Daoy (cell line): ENCODE measurements at regions not wholly inside any gene's neighbourhood (a gene's known extent, or its start where the extent isn't known, plus 50 kb on each side); places are given as distances from the start of the nearest gene placed in this dataset.

ENCODE experiments used
- DNase-seq: peaks from one replicate; pipeline ENCODE4 v3.0.0-alpha.2; 2015; ENCODE audit warnings: low read depth

- no peak for DNase-seq
Observed at GRCh38 chrX:96311366-96311765, 373.3 kb upstream of the DIAPH2 start.

- DNase-seq: peak; percentile 8
Observed at GRCh38 chrX:96314985-96315384, 369.7 kb upstream of the DIAPH2 start.

GRCh38 chrX:96361844-96362243, 322.8 kb upstream of the DIAPH2 start:
- no peak for DNase-seq

- DNase-seq: no peak
Observed at GRCh38 chrX:96372313-96373046, 312.2 kb upstream of the DIAPH2 start.

GRCh38 chrX:96373047-96373355, 311.6 kb upstream of the DIAPH2 start:
- DNase-seq: no peak

GRCh38 chrX:96376266-96376665, 308.4 kb upstream of the DIAPH2 start:
- no peak for DNase-seq

GRCh38 chrX:96379951-96380350, 304.7 kb upstream of the DIAPH2 start:
- DNase-seq: no peak

- no peak for DNase-seq
Observed at GRCh38 chrX:96382018-96382417, 302.6 kb upstream of the DIAPH2 start.

GRCh38 chrX:96383428-96383827, 301.2 kb upstream of the DIAPH2 start:
- DNase-seq: no peak

- DNase-seq: no peak
Observed at GRCh38 chrX:96386325-96386724, 298.3 kb upstream of the DIAPH2 start.

GRCh38 chrX:96386981-96387380, 297.7 kb upstream of the DIAPH2 start:
- DNase-seq: no peak

GRCh38 chrX:96387801-96388200, 296.8 kb upstream of the DIAPH2 start:
- no peak for DNase-seq

- no peak for DNase-seq
Observed at GRCh38 chrX:96389281-96390047, 295.2 kb upstream of the DIAPH2 start.

GRCh38 chrX:96394598-96394997, 290.0 kb upstream of the DIAPH2 start:
- no peak for DNase-seq

GRCh38 chrX:96403446-96403845, 281.2 kb upstream of the DIAPH2 start:
- DNase-seq: no peak

GRCh38 chrX:96405842-96406241, 278.8 kb upstream of the DIAPH2 start:
- DNase-seq: no peak

- peak; percentile 4 for DNase-seq
Observed at GRCh38 chrX:96407072-96407471, 277.6 kb upstream of the DIAPH2 start.

- DNase-seq: peak; percentile 2
Observed at GRCh38 chrX:96407501-96407900, 277.1 kb upstream of the DIAPH2 start.

- DNase-seq: no peak
Observed at GRCh38 chrX:96407981-96408380, 276.7 kb upstream of the DIAPH2 start.

GRCh38 chrX:96410927-96411326, 273.7 kb upstream of the DIAPH2 start:
- DNase-seq: no peak

- DNase-seq: no peak
Observed at GRCh38 chrX:96417695-96418094, 266.9 kb upstream of the DIAPH2 start.

- DNase-seq: no peak
Observed at GRCh38 chrX:96424007-96424406, 260.6 kb upstream of the DIAPH2 start.

- DNase-seq: no peak
Observed at GRCh38 chrX:96425200-96425599, 259.4 kb upstream of the DIAPH2 start.
